Stimulated activated effector memory CD8-positive, alpha-beta T cell treated with anti-CD3 and anti-CD28 coated beads, Interleukin-12 subunit alpha, Interleukin-12 subunit beta, amount 100 ng/mL, for 72 hours (primary cell): ENCODE measurements at regions not wholly inside any gene's neighbourhood (a gene's known extent, or its start where the extent isn't known, plus 50 kb on each side); places are given as distances from the start of the nearest gene placed in this dataset.

Experiments
- ATAC-seq: fragments of 150-1000 bp; cut with Tn5 transposase; 2 replicates; pipeline ENCODE4 v1.10.0; 2021
- DNase-seq, 2 donors: peaks; one replicate each; pipeline ENCODE4 v3.0.0; 2021 to 2022; ENCODE audit warnings: low spot score in 2 of 2
- H3K27ac Mint-ChIP-seq: one replicate; pipeline ENCODE4 v1.8.0; 2022; ENCODE audit warnings: mild to moderate bottlenecking, mixed read lengths
- H3K36me3 Mint-ChIP-seq: one replicate; pipeline ENCODE4 v1.8.0; 2022; ENCODE audit warnings: mild to moderate bottlenecking, mixed read lengths
- H3K4me1 Mint-ChIP-seq: one replicate; pipeline ENCODE4 v1.8.0; 2022; ENCODE audit warnings: mixed read lengths
- H3K4me3 Mint-ChIP-seq: one replicate; pipeline ENCODE4 v1.8.0; 2022; ENCODE audit warnings: mild to moderate bottlenecking, mixed read lengths
- H3K9me3 Mint-ChIP-seq: one replicate; pipeline ENCODE4 v1.8.0; 2022; ENCODE audit warnings: mixed read lengths

DNA sequence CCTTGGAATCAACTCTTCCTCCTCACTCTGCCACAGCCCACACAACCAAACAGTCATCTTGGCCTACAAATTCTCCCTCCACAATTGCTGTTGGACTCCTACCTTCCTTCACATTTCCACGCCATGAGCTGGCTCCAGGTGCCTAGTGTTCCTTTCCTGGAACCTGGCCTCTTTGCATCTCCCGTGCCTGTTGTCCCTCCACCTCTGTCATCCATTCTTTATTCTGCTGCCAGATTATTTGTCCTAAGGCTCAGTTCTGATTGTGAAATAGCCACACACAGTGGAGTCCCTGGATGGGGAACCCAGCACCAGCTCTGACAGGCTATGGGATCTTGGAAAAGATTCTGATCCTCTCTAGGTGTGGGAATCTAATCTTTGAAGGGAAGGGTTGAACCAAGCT lies 109.1 kb upstream of the ANKH start:
- Mint-ChIP-seq H3K27ac (no peak overlapping the region), H3K9me3 (no peaks in the 10 kb centered on the region), H3K4me3 (no peak overlapping the region), H3K36me3 (no peaks in the 10 kb centered on the region), H3K4me1 (peaks cover 10% of the 10 kb centered on the region)
- DNase-seq: no peak
- ATAC-seq: no peak

DNA sequence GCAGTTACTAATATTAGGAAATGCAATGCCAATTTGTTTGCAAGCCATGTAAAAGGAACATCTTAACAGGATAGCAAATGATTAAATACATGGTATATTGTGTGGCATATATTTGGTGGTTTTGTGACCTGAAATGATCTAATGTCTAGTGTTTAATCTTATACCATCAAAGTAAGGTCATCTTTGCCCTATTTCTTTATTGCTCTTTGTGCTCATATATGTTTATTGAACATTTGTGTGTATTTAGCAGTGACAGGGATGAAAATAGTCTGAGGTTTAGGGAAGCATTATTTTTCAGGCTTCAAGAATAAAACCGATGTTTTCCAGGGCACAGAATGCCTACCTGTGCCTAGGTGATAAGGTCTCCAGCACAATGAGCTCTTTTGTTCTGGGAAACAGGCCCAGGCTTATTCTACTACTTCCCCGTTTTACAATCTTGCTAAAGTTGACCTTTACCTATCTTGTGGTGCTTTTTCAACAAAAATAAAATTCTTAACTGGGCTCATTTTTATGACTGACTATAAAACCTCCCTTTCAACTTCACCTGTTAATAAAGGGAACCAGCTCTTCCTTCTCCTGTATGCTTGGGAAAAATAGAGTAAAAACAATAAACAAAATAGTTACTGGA lies 105.6 kb upstream of the ANKH start:
- Mint-ChIP-seq H3K9me3 (no peaks in the 10 kb centered on the region), H3K27ac (no peak overlapping the region), H3K4me1 (no peaks in the 10 kb centered on the region), H3K4me3 (no peak overlapping the region), H3K36me3 (no peaks in the 10 kb centered on the region)
- no peak for ATAC-seq
- no peak for DNase-seq

DNA sequence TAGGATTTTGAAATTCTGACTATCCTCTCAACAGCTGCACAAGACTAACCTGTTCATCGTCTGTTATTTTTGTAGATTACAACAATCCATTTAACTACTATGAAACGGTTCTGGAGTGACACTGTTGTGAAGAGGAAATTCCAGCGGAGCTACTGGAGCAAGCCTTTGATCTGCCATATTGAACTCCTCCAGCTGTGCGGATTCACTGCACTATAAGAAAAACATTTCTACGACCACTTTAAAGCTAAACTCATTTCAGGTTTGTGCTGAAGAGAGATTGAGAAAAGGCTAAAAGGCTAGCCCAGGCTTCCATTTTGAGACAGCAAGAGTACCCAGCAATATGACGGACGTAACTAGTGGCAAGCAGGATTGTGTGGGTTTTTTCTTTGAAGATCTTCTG lies 104.9 kb upstream of the ANKH start:
- no peak overlapping the region for H3K27ac Mint-ChIP-seq
- no peaks in the 10 kb centered on the region for H3K4me1 Mint-ChIP-seq
- H3K9me3 Mint-ChIP-seq: no peaks in the 10 kb centered on the region
- ATAC-seq (no peak), DNase-seq (no peak)
- no peak overlapping the region for H3K4me3 Mint-ChIP-seq
- H3K36me3 Mint-ChIP-seq: no peaks in the 10 kb centered on the region

DNA sequence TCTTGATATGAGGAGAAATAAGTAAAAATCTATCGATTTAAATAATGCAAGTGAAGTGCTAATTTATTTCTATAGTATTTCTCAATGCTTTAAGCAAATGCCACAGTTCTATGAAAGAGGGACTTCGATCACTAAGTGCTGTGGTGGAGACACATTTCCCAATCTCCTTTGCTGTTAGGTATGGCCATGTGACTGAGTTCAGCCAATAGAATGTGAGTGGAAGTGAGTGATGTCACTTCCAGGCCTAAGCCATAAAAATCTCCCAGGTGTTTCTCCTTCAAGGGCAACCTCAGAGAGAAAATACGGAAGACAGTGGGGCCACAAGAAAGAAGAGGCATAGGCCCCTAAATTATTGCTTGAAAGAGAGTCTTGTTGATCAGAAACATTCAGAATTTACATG lies 100.3 kb upstream of the ANKH start:
- Mint-ChIP-seq H3K4me3 (no peak overlapping the region), H3K36me3 (no peaks in the 10 kb centered on the region), H3K27ac (no peak overlapping the region), H3K9me3 (no peaks in the 10 kb centered on the region), H3K4me1 (no peaks in the 10 kb centered on the region)
- ATAC-seq: no peak
- no peak for DNase-seq

GRCh38 chr5:14968796-14969195 lies 97.2 kb upstream of the ANKH start:
- H3K4me1 Mint-ChIP-seq: no peaks in the 10 kb centered on the region
- DNase-seq (no peak), ATAC-seq (no peak)
- no peaks in the 10 kb centered on the region for H3K36me3 Mint-ChIP-seq
- no peaks in the 10 kb centered on the region for H3K9me3 Mint-ChIP-seq
- no peak overlapping the region for H3K4me3 Mint-ChIP-seq
- no peak overlapping the region for H3K27ac Mint-ChIP-seq

GRCh38 chr5:14967166-14967565 lies 95.6 kb upstream of the ANKH start:
- H3K36me3 Mint-ChIP-seq: no peaks in the 10 kb centered on the region
- H3K9me3 Mint-ChIP-seq: no peaks in the 10 kb centered on the region
- H3K27ac Mint-ChIP-seq: no peak overlapping the region
- no peaks in the 10 kb centered on the region for H3K4me1 Mint-ChIP-seq
- no peak for ATAC-seq
- no peak for DNase-seq
- H3K4me3 Mint-ChIP-seq: no peak overlapping the region

DNA sequence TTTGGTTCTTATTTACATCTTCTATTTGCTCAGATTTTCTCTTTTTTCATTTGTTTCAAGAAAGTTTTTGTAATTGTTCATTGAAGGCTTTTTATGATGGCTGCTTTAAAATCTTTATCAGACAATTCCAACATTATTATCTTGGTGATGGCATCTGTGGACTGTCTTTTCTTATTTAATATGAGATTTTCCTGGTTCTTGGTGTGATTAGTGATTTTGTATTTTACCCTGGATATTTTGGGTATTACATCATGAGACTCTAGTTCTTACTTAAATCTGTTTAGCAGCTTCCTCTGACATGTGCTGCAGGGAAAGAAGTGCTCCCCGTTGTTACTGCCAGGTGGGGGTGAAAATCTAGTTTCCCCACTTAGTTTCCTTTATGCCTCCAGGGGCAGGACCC lies 94.2 kb upstream of the ANKH start:
- Mint-ChIP-seq H3K27ac (no peak overlapping the region), H3K4me1 (no peaks in the 10 kb centered on the region), H3K4me3 (no peak overlapping the region), H3K9me3 (no peaks in the 10 kb centered on the region), H3K36me3 (no peaks in the 10 kb centered on the region)
- ATAC-seq (no peak), DNase-seq (no peak)

DNA sequence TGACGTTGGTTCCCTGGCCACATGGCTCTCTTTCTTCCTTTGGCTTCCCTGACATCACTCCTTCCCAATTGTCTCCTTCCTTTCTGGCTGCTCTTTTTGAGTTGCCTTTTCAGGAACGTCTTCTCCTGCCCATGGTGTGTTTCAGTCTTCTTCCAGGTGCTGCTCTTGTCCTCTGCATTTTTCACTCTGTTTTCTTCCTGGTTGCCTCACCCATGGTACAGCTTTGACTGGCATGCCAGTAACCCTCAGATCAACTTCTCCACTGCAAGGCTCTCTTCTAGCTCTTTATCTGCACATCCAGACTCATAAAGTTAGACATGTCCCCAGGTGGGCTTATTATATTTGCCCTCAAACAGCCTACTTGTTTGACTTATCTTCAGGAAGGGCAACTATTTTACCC lies 91.0 kb upstream of the ANKH start:
- Mint-ChIP-seq H3K36me3 (no peaks in the 10 kb centered on the region), H3K4me3 (no peak overlapping the region), H3K9me3 (no peaks in the 10 kb centered on the region), H3K4me1 (no peaks in the 10 kb centered on the region), H3K27ac (no peak overlapping the region)
- no peak for ATAC-seq
- no peak for DNase-seq

DNA sequence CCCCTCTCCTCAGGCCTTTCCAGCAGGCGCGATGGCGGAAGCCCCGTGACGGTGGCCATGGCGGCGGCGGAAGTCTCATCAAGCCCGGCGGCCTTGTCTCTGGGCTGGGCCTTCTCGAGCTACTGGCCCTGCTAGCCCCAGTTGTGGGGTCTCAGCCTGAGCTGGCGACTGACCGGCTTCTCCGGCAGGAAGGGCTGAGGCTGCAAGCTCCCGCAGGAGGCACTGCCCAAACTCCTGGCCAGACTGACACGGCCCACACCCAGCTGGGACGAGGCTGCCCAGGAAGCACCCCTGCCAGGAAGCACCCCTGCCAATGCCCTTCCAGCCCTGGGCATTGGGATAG lies 88.5 kb upstream of the ANKH start:
- Mint-ChIP-seq H3K4me1 (no peaks in the 10 kb centered on the region), H3K9me3 (no peaks in the 10 kb centered on the region), H3K36me3 (no peaks in the 10 kb centered on the region), H3K27ac (no peak overlapping the region), H3K4me3 (no peak overlapping the region)
- DNase-seq (no peak), ATAC-seq (no peak)

DNA sequence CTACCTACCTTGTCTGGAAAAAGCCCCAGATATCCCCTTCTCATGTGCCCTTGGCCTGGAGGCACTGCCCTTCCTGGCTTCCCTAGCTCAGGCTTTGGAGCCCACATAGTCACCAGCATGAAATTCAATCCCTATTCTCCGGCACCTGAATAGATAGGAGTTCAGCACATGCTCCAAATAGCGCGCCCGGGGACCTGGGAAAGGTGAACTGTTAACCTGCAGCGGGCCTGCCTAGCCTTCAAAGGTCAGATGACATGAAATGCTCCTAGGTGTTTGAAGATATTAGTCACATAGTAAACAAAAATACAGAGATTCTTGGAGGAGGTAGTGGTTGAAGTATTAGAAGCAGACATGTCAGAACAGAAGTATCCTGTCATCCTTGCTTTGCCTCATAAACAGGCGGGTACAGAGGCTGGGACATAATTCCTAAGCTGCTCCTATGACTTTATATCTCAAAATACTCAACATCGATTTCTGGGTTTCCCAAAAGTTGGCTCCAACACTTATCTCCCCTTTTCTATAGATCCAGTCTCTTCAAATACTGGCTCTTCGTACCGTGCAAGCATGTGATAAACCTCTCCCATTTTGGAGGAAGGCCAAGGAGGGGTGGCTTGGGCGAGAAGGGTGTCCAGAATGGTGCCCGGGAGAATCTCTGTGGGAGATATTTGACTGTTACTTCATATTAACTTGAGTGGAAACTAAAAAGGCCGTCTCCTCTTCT lies 88.0 kb upstream of the ANKH start:
- Mint-ChIP-seq H3K36me3 (no peaks in the 10 kb centered on the region), H3K9me3 (no peaks in the 10 kb centered on the region), H3K27ac (no peak overlapping the region), H3K4me1 (no peaks in the 10 kb centered on the region), H3K4me3 (no peak overlapping the region)
- DNase-seq (no peak), ATAC-seq (no peak)

DNA sequence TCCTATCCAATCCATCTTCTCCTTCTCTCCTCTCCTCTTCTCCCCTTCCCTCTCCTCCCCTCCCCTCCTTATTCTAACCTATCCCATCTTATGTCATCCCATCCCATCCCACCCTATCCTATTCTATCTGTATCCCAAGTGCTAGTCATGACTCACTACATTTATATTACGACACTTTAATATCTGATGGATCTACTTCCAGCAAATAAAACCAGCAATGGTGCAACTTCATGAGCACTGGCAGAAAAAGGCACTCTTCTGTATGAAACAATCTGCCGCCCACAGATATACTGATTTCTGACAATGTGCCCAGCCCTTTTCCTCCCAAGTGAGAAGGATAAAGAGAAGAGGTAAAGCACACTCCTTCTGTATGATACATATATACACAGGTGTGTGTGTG lies 86.6 kb upstream of the ANKH start:
- DNase-seq (no peak), ATAC-seq (no peak)
- Mint-ChIP-seq H3K4me3 (no peak overlapping the region), H3K4me1 (no peaks in the 10 kb centered on the region), H3K27ac (no peak overlapping the region), H3K9me3 (no peaks in the 10 kb centered on the region), H3K36me3 (no peaks in the 10 kb centered on the region)

- no peak for DNase-seq
- no peak for ATAC-seq
- Mint-ChIP-seq H3K27ac (no peak overlapping the region), H3K4me1 (no peaks in the 10 kb centered on the region), H3K9me3 (no peaks in the 10 kb centered on the region), H3K4me3 (no peak overlapping the region), H3K36me3 (no peaks in the 10 kb centered on the region)
These were observed 85.0 kb upstream of the ANKH start for GRCh38 chr5:14956423-14957046.

GRCh38 chr5:14954616-14955343 lies 83.2 kb upstream of the ANKH start:
- ATAC-seq: no peak
- Mint-ChIP-seq H3K4me3 (no peak overlapping the region), H3K4me1 (no peaks in the 10 kb centered on the region), H3K36me3 (no peaks in the 10 kb centered on the region), H3K27ac (no peak overlapping the region), H3K9me3 (no peaks in the 10 kb centered on the region)
- no peak for DNase-seq

DNA sequence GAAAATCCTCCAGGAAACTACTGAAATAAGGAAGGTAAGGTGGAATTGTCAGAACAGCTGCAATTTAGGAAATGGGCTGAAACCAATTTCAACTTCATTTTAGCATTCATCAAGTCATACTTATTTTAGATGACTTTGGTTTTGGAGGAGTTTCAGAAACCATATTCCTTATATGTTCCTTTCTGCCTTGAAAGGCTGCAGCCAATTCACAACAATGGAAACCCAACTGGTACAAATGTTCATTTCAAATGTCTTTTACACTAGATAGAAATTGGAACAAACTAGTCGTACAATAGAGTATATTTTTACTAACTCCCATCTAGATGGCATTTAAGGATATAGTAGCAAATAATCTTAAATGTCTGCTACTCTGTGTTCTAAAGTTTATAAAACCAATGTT lies 82.6 kb upstream of the ANKH start:
- no peak for ATAC-seq
- H3K9me3 Mint-ChIP-seq: no peaks in the 10 kb centered on the region
- H3K4me1 Mint-ChIP-seq: no peaks in the 10 kb centered on the region
- no peak overlapping the region for H3K27ac Mint-ChIP-seq
- no peaks in the 10 kb centered on the region for H3K36me3 Mint-ChIP-seq
- DNase-seq: no peak
- no peak overlapping the region for H3K4me3 Mint-ChIP-seq

- ATAC-seq (no peak), DNase-seq (no peak)
- no peak overlapping the region for H3K27ac Mint-ChIP-seq
- H3K9me3 Mint-ChIP-seq: no peaks in the 10 kb centered on the region
- no peaks in the 10 kb centered on the region for H3K4me1 Mint-ChIP-seq
- H3K4me3 Mint-ChIP-seq: no peak overlapping the region
- H3K36me3 Mint-ChIP-seq: no peaks in the 10 kb centered on the region
These were observed 81.6 kb upstream of the ANKH start for GRCh38 chr5:14953075-14953607.

GRCh38 chr5:14948383-14948782 lies 76.8 kb upstream of the ANKH start:
- no peaks in the 10 kb centered on the region for H3K9me3 Mint-ChIP-seq
- H3K4me1 Mint-ChIP-seq: no peaks in the 10 kb centered on the region
- no peak for ATAC-seq
- H3K36me3 Mint-ChIP-seq: no peaks in the 10 kb centered on the region
- no peak for DNase-seq
- H3K4me3 Mint-ChIP-seq: no peak overlapping the region
- H3K27ac Mint-ChIP-seq: no peak overlapping the region
